ENCODE measurements at regions not wholly inside any gene's neighbourhood (a gene's known extent, or its start where the extent isn't known, plus 50 kb on each side); places are given as distances from the start of the nearest gene placed in this dataset.

DNA sequence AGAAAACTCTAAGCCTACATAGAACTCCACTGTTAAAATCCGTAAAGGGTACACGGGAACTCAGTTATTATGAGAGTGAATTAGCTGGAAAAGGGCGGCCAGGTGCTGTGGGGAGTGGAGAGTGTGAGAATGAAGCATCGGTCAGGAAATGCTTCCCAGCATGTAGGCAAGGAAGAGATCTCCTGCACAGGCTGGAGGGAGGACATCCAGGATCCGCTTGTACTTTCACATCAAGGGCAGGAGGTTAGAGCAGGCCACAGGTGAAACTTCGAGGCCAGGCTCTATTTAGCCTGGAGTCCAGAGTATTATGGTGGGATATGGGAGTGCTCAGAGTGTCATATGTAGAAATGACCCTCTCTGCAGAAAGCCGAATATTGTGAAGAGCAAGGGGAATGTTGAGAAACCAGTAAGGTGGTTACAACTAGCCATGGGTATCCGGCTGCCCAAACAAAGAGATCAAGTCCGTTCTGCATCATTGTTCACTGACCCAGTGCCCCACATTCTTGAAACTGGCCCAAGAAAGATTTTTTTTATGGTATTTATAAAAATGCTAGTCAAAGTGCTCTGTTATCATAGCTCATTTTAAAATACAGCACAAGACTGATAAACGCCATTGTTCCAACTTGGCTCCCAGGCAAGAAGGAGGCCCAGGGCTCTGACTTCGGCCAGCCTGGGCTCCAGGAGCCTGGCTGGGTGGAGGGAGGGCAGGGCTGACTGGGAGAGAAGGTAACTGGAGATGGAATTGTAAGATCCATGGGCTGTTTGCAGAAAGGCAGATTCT, 79.4 kb upstream of the HIF1A start:
- peaks cover 55% of the 10 kb centered on the region for H3K4me1 Mint-ChIP-seq (ENCODE audit: low read depth)
- no peaks in the 10 kb centered on the region for H3K36me3 Mint-ChIP-seq (ENCODE audit: low read depth)
- H3K4me3 Mint-ChIP-seq = peak overlapping the region; percentile 41
- TF ChIP-seq, protein P1, sequence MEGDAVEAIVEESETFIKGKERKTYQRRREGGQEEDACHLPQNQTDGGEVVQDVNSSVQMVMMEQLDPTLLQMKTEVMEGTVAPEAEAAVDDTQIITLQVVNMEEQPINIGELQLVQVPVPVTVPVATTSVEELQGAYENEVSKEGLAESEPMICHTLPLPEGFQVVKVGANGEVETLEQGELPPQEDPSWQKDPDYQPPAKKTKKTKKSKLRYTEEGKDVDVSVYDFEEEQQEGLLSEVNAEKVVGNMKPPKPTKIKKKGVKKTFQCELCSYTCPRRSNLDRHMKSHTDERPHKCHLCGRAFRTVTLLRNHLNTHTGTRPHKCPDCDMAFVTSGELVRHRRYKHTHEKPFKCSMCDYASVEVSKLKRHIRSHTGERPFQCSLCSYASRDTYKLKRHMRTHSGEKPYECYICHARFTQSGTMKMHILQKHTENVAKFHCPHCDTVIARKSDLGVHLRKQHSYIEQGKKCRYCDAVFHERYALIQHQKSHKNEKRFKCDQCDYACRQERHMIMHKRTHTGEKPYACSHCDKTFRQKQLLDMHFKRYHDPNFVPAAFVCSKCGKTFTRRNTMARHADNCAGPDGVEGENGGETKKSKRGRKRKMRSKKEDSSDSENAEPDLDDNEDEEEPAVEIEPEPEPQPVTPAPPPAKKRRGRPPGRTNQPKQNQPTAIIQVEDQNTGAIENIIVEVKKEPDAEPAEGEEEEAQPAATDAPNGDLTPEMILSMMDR (IDR thresholded peaks at IDR 0.05) = no peak
- no peaks in the 10 kb centered on the region for H3K9me3 Mint-ChIP-seq
- peak overlapping the region; percentile 81 for H3K27ac Mint-ChIP-seq
- no peaks in the 10 kb centered on the region for H3K27me3 Mint-ChIP-seq (ENCODE audit: insufficient read depth)
- no peak for DNase-seq

DNA sequence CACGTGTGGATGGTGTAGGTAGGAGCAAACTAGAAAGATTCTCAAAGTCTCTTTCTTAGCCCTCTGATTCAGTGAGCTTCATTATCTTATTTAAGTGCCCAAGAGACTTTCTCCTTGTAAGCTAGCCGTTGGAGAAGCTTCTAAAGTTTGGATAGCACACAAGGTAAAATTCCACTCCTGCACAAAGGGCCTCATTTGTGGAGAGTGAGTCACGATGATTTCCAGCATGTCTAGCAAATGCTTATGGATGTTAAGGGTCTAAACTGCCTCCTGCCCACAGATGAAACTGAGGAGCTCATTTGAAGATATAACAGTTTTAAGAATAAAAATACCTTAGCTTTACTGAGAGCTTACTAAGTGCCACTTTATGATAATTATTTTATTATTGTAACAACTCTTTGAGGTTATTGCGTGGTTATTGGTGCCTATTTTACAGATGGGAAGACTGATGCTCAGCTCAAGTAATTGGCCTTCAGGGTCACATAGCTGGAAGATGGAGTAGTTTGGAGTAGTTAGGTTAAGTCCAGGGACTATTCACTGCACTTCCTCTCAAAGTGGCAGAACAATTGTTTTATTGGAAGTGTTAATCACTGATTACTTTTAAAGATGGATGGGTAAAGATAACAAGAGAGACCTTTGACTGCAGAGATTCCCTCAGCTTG, 78.7 kb upstream of the HIF1A start:
- Mint-ChIP-seq H3K4me1 (ENCODE audit: low read depth) (peaks cover 56% of the 10 kb centered on the region), H3K4me3 (peak overlapping the region; percentile 41), H3K9me3 (no peaks in the 10 kb centered on the region), H3K27me3 (ENCODE audit: insufficient read depth) (no peaks in the 10 kb centered on the region), H3K27ac (peak overlapping the region; percentile 81), H3K36me3 (ENCODE audit: low read depth) (no peaks in the 10 kb centered on the region)
- TF ChIP-seq, protein P1 (IDR thresholded peaks at IDR 0.05) = no peak
- DNase-seq = peak; percentile 73

DNA sequence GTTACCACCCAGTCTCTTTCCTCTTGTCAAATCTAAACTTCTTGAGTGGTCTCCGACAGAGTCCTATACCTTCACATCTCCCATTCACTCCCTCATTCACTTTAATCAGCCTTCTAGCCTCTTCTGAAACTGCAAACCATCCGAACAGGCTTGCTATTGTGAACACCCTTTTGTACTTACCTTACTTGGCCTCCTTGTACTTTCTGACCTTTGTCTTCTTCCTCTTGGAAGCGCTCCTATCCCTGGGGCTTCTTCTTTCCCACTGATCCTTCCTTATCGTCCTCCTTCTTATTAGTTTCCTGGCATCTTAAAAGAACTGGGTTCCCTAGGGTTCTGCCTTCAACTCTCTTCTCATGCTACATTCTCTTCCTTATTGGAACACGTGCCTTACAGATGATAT, 76.9 kb upstream of the HIF1A start:
- Mint-ChIP-seq H3K4me1 (ENCODE audit: low read depth) (peaks cover 42% of the 10 kb centered on the region), H3K36me3 (ENCODE audit: low read depth) (no peaks in the 10 kb centered on the region), H3K27ac (no peak overlapping the region), H3K27me3 (ENCODE audit: insufficient read depth) (no peaks in the 10 kb centered on the region), H3K4me3 (no peak overlapping the region), H3K9me3 (no peaks in the 10 kb centered on the region)
- TF ChIP-seq, protein P1 (IDR thresholded peaks at IDR 0.05) = no peak
- DNase-seq = no peak

DNA sequence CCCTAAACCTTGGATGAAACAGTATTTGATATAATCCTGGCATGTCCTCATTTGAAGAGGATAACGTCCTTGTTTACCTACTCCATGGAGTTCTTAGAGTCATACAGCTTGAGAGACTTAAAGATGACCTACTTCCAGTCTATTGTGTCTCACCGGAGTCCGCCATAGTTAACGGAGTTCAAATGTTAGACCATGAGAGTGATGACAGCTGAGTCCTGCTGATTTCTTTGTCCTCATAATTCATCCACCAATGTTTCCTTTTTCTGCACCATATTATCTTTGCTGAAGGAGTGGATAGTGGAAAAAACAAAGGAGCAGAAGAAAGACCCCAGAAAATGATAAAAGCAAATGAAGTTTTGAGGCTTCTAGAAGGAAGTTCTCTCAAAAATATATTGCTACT, 75.8 kb upstream of the HIF1A start:
- Mint-ChIP-seq H3K27ac (no peak overlapping the region), H3K4me3 (no peak overlapping the region), H3K4me1 (ENCODE audit: low read depth) (peaks cover 42% of the 10 kb centered on the region), H3K27me3 (ENCODE audit: insufficient read depth) (no peaks in the 10 kb centered on the region), H3K9me3 (no peaks in the 10 kb centered on the region), H3K36me3 (ENCODE audit: low read depth) (no peaks in the 10 kb centered on the region)
- no peak for DNase-seq
- TF ChIP-seq, protein P1 (IDR thresholded peaks at IDR 0.05) = no peak

DNA sequence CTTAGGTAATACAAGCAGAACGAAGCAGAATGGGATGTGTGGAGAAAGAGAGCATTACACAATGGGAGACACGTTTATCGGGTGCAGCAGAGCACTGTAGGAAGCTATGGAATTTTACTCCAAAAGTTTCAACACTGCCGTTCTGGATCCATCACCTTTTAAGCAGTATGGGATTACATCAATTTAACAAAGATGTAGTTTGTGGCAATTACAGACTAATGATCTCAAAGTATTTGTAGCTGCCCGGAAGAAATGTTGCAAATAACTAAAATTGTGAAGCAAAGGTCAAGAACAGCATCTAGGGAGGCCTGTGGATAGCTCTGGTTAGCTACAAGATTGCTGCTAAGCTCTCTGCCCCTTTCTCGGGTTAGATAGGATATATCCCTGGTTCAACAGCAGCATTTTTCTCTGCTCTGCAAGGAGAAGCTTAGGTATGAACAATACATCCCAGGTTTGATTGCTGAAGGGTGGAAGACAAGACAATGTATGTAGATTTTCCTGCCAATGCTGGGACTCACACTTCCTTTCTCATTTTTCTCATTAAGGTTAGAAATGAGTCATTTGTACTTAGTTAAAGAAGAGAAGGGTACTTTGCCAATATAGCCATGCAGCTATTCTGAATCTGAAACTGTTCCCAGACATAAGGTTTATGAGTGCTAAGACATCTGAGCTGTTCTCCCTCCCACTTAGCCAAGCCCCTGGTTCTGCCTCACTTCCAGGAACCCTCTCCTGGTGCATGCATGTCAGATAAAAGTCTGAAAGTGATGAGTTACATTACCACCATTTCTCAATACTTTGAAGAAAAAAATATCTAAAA, 75.0 kb upstream of the HIF1A start:
- Mint-ChIP-seq H3K4me1 (ENCODE audit: low read depth) (peaks cover 50% of the 10 kb centered on the region), H3K27ac (peak overlapping the region; percentile 24), H3K4me3 (no peak overlapping the region), H3K27me3 (ENCODE audit: insufficient read depth) (no peaks in the 10 kb centered on the region), H3K9me3 (no peaks in the 10 kb centered on the region), H3K36me3 (ENCODE audit: low read depth) (no peaks in the 10 kb centered on the region)
- DNase-seq = peak; percentile 48
- TF ChIP-seq, protein P1 (IDR thresholded peaks at IDR 0.05) = no peak

Measured in HFFc6 (cell line).